ENCODE measurements at regions not wholly inside any gene's neighbourhood (a gene's known extent, or its start where the extent isn't known, plus 50 kb on each side); places are given as distances from the start of the nearest gene placed in this dataset.

GRCh38 chr5:124179819-124180218, 566.6 kb downstream of the ZNF608 start (continued):
- TF ChIP-seq ZNF23 (tag by site-specific recombination; IDR thresholded peaks at IDR 0.05; ENCODE audit: borderline replicate concordance) (no peak), ATF2 (tag by site-specific recombination; IDR thresholded peaks at IDR 0.05; ENCODE audit: low read depth) (no peak), ZNF10 (tag by site-specific recombination; IDR thresholded peaks at IDR 0.05) (peak; percentile 41; the same call in 1 of the 2 replicates), ZNF677 (tag by site-specific recombination; IDR thresholded peaks at IDR 0.05) (no peak), ZNF777 (tag by site-specific recombination; IDR thresholded peaks at IDR 0.05; ENCODE audit: borderline replicate concordance) (no peak), ZNF19 (tag by site-specific recombination; IDR thresholded peaks at IDR 0.05; ENCODE audit: low read depth) (no peak), ZNF629 (tag by site-specific recombination; IDR thresholded peaks at IDR 0.05) (0 out of 2 replicates have a peak, but pooled peaks have one; percentile 27), OVOL3 (tag by site-specific recombination; IDR thresholded peaks at IDR 0.05) (0 out of 2 replicates have a peak, but pooled peaks have one; percentile 11), MEIS1 (CRISPR knock-in tag; IDR thresholded peaks at IDR 0.05; ENCODE audit: borderline replicate concordance) (no peak), ZNF26 (tag by site-specific recombination; IDR thresholded peaks at IDR 0.05) (no peak), ZNF670 (tag by site-specific recombination; IDR thresholded peaks at IDR 0.05; ENCODE audit: low read depth) (no peak), ZBTB8A (tag by site-specific recombination; IDR thresholded peaks at IDR 0.05) (no peak), YY1 (tag by site-specific recombination; IDR thresholded peaks at IDR 0.05) (peak; percentile 57; the same call in 1 of the 2 replicates), TCF7L2 (IDR thresholded peaks at IDR 0.05; ENCODE audit: borderline replicate concordance, low read depth, low read length) (no peak), ZNF169 (tag by site-specific recombination; IDR thresholded peaks at IDR 0.05) (no peak), ZEB2 (tag by site-specific recombination; IDR thresholded peaks at IDR 0.05) (peak; percentile 83), ZNF785 (tag by site-specific recombination; IDR thresholded peaks at IDR 0.05) (no peak), GFI1B (tag by site-specific recombination; IDR thresholded peaks at IDR 0.05) (no peak), ZNF639 (tag by site-specific recombination; IDR thresholded peaks at IDR 0.05) (no peak), ZNF266 (tag by site-specific recombination; IDR thresholded peaks at IDR 0.05; ENCODE audit: low read depth) (no peak), KLF10 (tag by site-specific recombination; IDR thresholded peaks at IDR 0.05) (peak; percentile 71), ZBTB44 (tag by site-specific recombination; IDR thresholded peaks at IDR 0.05) (peak; percentile 49; the same call in 1 of the 2 replicates), ZNF112 (tag by site-specific recombination; IDR thresholded peaks at IDR 0.05) (no peak), ZSCAN4 (tag by site-specific recombination; IDR thresholded peaks at IDR 0.05) (no peak), PRDM2 (tag by site-specific recombination; IDR thresholded peaks at IDR 0.05; ENCODE audit: borderline replicate concordance) (no peak), ZBTB20 (tag by site-specific recombination; IDR thresholded peaks at IDR 0.05) (no peak), ZNF138 (tag by site-specific recombination; IDR thresholded peaks at IDR 0.05; ENCODE audit: borderline replicate concordance) (no peak), ZNF292 (tag by site-specific recombination; IDR thresholded peaks at IDR 0.05; ENCODE audit: borderline replicate concordance, low read depth) (no peak)

Data from HEK293 (cell line).